SK-N-SH (cell line): ENCODE measurements at regions not wholly inside any gene's neighbourhood (a gene's known extent, or its start where the extent isn't known, plus 50 kb on each side); places are given as distances from the start of the nearest gene placed in this dataset.

ENCODE experiments used
- CTCF ChIA-PET: fragments of 300-600, 350-600 bp; formaldehyde crosslinking; extraction: SDS; loops from one replicate; lab custom pipeline; 2021; lab: Yijun Ruan, JAX
- POLR2A ChIA-PET: fragments of 350-600 bp; sonication (Branson Sonifier 250); formaldehyde crosslinking; extraction: SDS; loops from one replicate; lab custom pipeline; 2020; ENCODE audit warnings: antibody characterized with exemption, inconsistent platforms; lab: Yijun Ruan, JAX
- DNase-seq: peaks from one replicate; pipeline ENCODE4 v3.0.0; 2012
- H2AFZ ChIP-seq: fragments of 200-600 bp; sonication (generic); 2 replicates; pipeline ENCODE4 v1.8.1; 2016; ENCODE audit warnings: antibody characterized with exemption, mild to moderate bottlenecking, low read depth
- H3F3A ChIP-seq: fragments of 200-600 bp; sonication (generic); replicated peaks from 2 replicates; pipeline ENCODE3; 2016; ENCODE audit warnings: antibody characterized with exemption, mild to moderate bottlenecking; ENCODE audit not compliant: insufficient read depth
- H3K27ac ChIP-seq, 2 experiments: fragments of 200-500 bp in 1 of 2; fragments of 200-600 bp in 1 of 2; sonication (Bioruptor generic) in 1 of 2; sonication (generic), shearing (Covaris generic) in 1 of 2; 2 replicates each; pipeline versions ENCODE4 v1.5.1 to v1.6.1; 2014 to 2016; ENCODE audit warnings: low read depth in 2 of 2, inconsistent platforms in 1 of 2, low read length in 1 of 2, mild to moderate bottlenecking in 1 of 2, mixed read lengths in 1 of 2
- H3K27me3 ChIP-seq: fragments of 200-600 bp; sonication (generic), shearing (Covaris generic); 2 replicates; pipeline ENCODE4 v1.6.1; 2016; ENCODE audit warnings: mixed run types; ENCODE audit not compliant: insufficient read depth
- H3K36me3 ChIP-seq, 2 experiments: fragments of 200-500 bp in 1 of 2; fragments of 200-600 bp in 1 of 2; sonication (Bioruptor generic) in 1 of 2; sonication (generic) in 1 of 2; replicated peaks in 1 of 2; 2 replicates each; pipeline versions ENCODE3 to v1.5.1; 2014 to 2016; ENCODE audit warnings: low read length in 1 of 2, mild to moderate bottlenecking in 1 of 2; ENCODE audit not compliant: insufficient read depth in 2 of 2, control insufficient read depth in 1 of 2
- H3K4me1 ChIP-seq, 2 experiments: fragments of 200-500 bp in 1 of 2; fragments of 200-600 bp in 1 of 2; sonication (Bioruptor generic) in 1 of 2; sonication (generic), shearing (Covaris generic) in 1 of 2; 2 replicates each; pipeline versions ENCODE4 v1.5.1 to v1.6.1; 2014 to 2016; ENCODE audit warnings: low read depth in 1 of 2, low read length in 1 of 2, mixed run types in 1 of 2; ENCODE audit not compliant: insufficient read depth in 2 of 2, control insufficient read depth in 1 of 2
- H3K4me2 ChIP-seq: fragments of 200-600 bp; sonication (generic), shearing (Covaris generic); 2 replicates; pipeline ENCODE4 v1.6.1; 2017; ENCODE audit warnings: mixed run types
- H3K4me3 ChIP-seq, 2 experiments: fragments of 200-500 bp in 1 of 2; fragments of 200-600 bp in 1 of 2; sonication (Bioruptor generic) in 1 of 2; sonication (generic), shearing (Covaris generic) in 1 of 2; 2 replicates each; pipeline versions ENCODE4 v1.5.1 to v1.8.1; 2014 to 2016; ENCODE audit warnings: low read depth in 2 of 2, inconsistent platforms in 1 of 2, low read length in 1 of 2, mild to moderate bottlenecking in 1 of 2, mixed read lengths in 1 of 2, moderate library complexity in 1 of 2
- H3K79me2 ChIP-seq: fragments of 200-600 bp; sonication (generic); 2 replicates; pipeline ENCODE4 v1.8.1; 2017; ENCODE audit warnings: mild to moderate bottlenecking; ENCODE audit not compliant: insufficient read depth
- H3K9ac ChIP-seq: fragments of 200-600 bp; sonication (generic); 2 replicates; pipeline ENCODE4 v1.6.1; 2017; ENCODE audit warnings: mixed run types
- H3K9me2 ChIP-seq: fragments of 200-600 bp; sonication (generic); 2 replicates; pipeline ENCODE4 v1.6.1; 2017; ENCODE audit warnings: mixed run types
- H3K9me3 ChIP-seq: fragments of 200-600 bp; sonication (generic); 2 replicates; pipeline ENCODE4 v1.6.1; 2017; ENCODE audit warnings: mixed run types, mild to moderate bottlenecking, moderate library complexity
- H4K20me1 ChIP-seq: fragments of 200-600 bp; sonication (generic); 2 replicates; pipeline ENCODE4 v1.6.1; 2017; ENCODE audit warnings: mild to moderate bottlenecking, mixed run types; ENCODE audit not compliant: insufficient read depth
- CTCF ChIP-seq: fragments of 200-600 bp; sonication (generic); IDR thresholded peaks from 2 replicates; pipeline ENCODE4 v1.6.1; 2017; ENCODE audit warnings: antibody characterized with exemption, mild to moderate bottlenecking, moderate library complexity
- ELF1 ChIP-seq: IDR thresholded peaks from 2 replicates; pipeline ENCODE4 v1.4.0; 2012
- EP300 ChIP-seq, 2 experiments: IDR thresholded peaks; 2 replicates each; pipeline versions ENCODE4 v1.4.0 to v1.6.1; 2012; ENCODE audit warnings: borderline replicate concordance in 1 of 2, low read depth in 1 of 2, low read length in 1 of 2
- EZH2phosphoT487 ChIP-seq: fragments of 200-600 bp; sonication (generic); IDR thresholded peaks from 2 replicates; pipeline ENCODE4 v1.6.1; 2017; ENCODE audit warnings: low read depth, mixed run types, mild to moderate bottlenecking, antibody characterized with exemption, moderate library complexity, borderline replicate concordance
- FOSL2 ChIP-seq: IDR thresholded peaks from 2 replicates; pipeline ENCODE4 v1.4.0; 2012; ENCODE audit warnings: low read depth, mild to moderate bottlenecking, moderate library complexity, borderline replicate concordance
- FOXM1 ChIP-seq: IDR thresholded peaks from 2 replicates; pipeline ENCODE4 v1.4.0; 2012; ENCODE audit warnings: low read depth, mild to moderate bottlenecking
- GABPA ChIP-seq: IDR thresholded peaks from 2 replicates; pipeline ENCODE4 v1.4.0; 2012; ENCODE audit warnings: low read depth, mild to moderate bottlenecking
- IRF3 ChIP-seq: fragments of 150-350 bp; IDR thresholded peaks from 2 replicates; pipeline ENCODE4 v1.6.1; 2016; ENCODE audit warnings: mild to moderate bottlenecking, low read depth, low read length
- JUND ChIP-seq: IDR thresholded peaks from 2 replicates; pipeline ENCODE4 v1.4.0; 2012
- MEF2A ChIP-seq: IDR thresholded peaks from 2 replicates; pipeline ENCODE4 v1.4.0; 2012; ENCODE audit warnings: low read depth, borderline replicate concordance
- NFIC ChIP-seq: IDR thresholded peaks from 2 replicates; pipeline ENCODE4 v1.4.0; 2012; ENCODE audit warnings: borderline replicate concordance
- NRF1 ChIP-seq: IDR thresholded peaks from 2 replicates; pipeline ENCODE4 v1.6.1; 2012; ENCODE audit warnings: low read depth, mild to moderate bottlenecking, low read length
- POLR2AphosphoS5 ChIP-seq: IDR thresholded peaks from 2 replicates; pipeline ENCODE4 v1.6.1; 2012; ENCODE audit warnings: low read depth, low read length
- SIN3A ChIP-seq: IDR thresholded peaks from 2 replicates; pipeline ENCODE4 v1.6.1; 2012; ENCODE audit warnings: low read depth, mild to moderate bottlenecking, low read length, moderate library complexity, borderline replicate concordance
- SMC3 ChIP-seq: IDR thresholded peaks from 2 replicates; pipeline ENCODE4 v1.6.1; 2012; ENCODE audit warnings: low read depth, low read length, improper control_type of control experiment
- TAF1 ChIP-seq: IDR thresholded peaks from 2 replicates; pipeline ENCODE4 v1.6.1; 2012; ENCODE audit warnings: low read depth, mild to moderate bottlenecking, low read length, moderate library complexity, borderline replicate concordance
- TCF12 ChIP-seq: IDR thresholded peaks from 2 replicates; pipeline ENCODE4 v1.4.0; 2012
- YY1 ChIP-seq: IDR thresholded peaks from 2 replicates; pipeline ENCODE4 v1.4.0; 2012; ENCODE audit warnings: low read depth, mild to moderate bottlenecking
- WGBS: methylation state at CpG from one replicate; pipeline ENCODE4 v1.1.6; 2017; ENCODE audit warnings: low lambda C conversion rate; 5-methylcytosine and 5-hydroxymethylcytosine counted together
- small RNA-seq, 7 experiments: library from RNA; depleted of rRNA; stranded (forward); fragments of <200 nt; gene quantifications; one replicate each; pipeline ENCODE3, GENCODE V24; 2012
- TF ChIP-seq, protein P1 (sequence below): IDR thresholded peaks from 2 replicates; pipeline ENCODE4 v1.4.0; 2012; ENCODE audit warnings: low read depth, borderline replicate concordance
- TF ChIP-seq, protein P2 (sequence below): IDR thresholded peaks from 2 replicates; pipeline ENCODE4; 2012

DNA sequence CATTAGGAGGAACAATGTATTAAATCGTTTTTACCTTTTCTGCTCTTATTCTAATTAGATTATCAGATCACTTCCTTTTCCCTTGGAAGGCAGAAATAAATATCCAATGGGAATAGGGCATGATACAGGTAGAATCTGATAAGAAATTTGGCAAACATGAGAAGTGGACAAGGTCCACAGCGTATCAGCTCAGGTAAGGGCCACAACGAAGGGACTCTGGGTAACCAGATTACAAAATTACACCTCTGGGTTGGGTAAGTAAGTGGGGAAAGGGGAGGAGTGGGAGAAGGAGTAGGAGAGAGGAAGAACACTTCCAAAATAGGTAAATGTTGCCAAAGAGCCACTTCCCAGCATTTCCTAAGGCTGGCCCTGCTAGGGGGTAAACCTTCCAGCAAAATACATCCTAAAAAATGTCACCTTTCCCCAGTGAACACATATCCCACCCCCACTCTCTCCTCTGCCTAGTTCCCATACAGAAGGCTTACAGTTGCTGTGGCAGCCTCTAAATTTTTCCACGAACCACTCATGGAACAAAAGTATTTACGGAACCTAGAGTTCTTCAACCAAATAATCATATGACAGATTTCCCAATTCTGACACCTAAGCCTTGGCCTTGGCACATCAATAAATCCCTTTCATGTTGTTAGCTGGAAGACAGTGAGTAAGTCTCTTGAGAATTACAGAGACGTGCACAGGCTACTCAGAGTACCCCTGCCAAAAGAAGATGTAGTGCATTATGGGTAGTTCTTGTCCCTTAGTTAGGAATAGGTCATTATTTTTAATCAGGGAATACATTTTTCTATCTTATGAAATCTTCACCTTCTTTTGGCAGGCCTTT is 51.5 kb upstream of the DLX6 start:
- Histone ChIP-seq H4K20me1 (no peaks in the 10 kb centered on the region), H3K9ac (no peak overlapping the region), H3K27me3 (no peaks in the 10 kb centered on the region), H2AFZ (no peak overlapping the region), H3K36me3 (no peaks in the 10 kb centered on the region), H3K4me1 (peaks cover 0 to 3% of the 10 kb centered on the region in 2 experiments; a peak in 2 of 4 replicates), H3K9me2 (no peaks in the 10 kb centered on the region), H3K79me2 (no peaks in the 10 kb centered on the region), H3K27ac (no peak overlapping the region), H3K9me3 (no peaks in the 10 kb centered on the region), H3K4me3 (no peak overlapping the region), H3K4me2 (no peak overlapping the region), H3F3A (no peaks in the 10 kb centered on the region)
- POLR2A ChIA-PET: no interaction called here
- WGBS: 33% methylated on average over 6 of the region's 6 CpGs
- CTCF ChIA-PET: no interaction called here
- TF ChIP-seq, protein P1, sequence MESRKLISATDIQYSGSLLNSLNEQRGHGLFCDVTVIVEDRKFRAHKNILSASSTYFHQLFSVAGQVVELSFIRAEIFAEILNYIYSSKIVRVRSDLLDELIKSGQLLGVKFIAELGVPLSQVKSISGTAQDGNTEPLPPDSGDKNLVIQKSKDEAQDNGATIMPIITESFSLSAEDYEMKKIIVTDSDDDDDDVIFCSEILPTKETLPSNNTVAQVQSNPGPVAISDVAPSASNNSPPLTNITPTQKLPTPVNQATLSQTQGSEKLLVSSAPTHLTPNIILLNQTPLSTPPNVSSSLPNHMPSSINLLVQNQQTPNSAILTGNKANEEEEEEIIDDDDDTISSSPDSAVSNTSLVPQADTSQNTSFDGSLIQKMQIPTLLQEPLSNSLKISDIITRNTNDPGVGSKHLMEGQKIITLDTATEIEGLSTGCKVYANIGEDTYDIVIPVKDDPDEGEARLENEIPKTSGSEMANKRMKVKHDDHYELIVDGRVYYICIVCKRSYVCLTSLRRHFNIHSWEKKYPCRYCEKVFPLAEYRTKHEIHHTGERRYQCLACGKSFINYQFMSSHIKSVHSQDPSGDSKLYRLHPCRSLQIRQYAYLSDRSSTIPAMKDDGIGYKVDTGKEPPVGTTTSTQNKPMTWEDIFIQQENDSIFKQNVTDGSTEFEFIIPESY: no peak
- no peak for TF ChIP-seq IRF3
- TF ChIP-seq JUND: no peak
- TF ChIP-seq NRF1: no peak
- TF ChIP-seq MEF2A: no peak
- no peak for TF ChIP-seq POLR2AphosphoS5
- TF ChIP-seq SMC3: no peak
- no peak for TF ChIP-seq TAF1
- no peak for TF ChIP-seq TCF12
- TF ChIP-seq FOSL2: no peak
- TF ChIP-seq GABPA: no peak
- TF ChIP-seq, protein P2, sequence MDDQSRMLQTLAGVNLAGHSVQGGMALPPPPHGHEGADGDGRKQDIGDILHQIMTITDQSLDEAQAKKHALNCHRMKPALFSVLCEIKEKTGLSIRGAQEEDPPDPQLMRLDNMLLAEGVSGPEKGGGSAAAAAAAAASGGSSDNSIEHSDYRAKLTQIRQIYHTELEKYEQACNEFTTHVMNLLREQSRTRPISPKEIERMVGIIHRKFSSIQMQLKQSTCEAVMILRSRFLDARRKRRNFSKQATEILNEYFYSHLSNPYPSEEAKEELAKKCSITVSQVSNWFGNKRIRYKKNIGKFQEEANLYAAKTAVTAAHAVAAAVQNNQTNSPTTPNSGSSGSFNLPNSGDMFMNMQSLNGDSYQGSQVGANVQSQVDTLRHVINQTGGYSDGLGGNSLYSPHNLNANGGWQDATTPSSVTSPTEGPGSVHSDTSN: no peak
- TF ChIP-seq CTCF: no peak
- no peak for TF ChIP-seq EZH2phosphoT487
- no peak for TF ChIP-seq EP300 (IDR thresholded peaks at IDR 0.05; ENCODE audit: borderline replicate concordance in 1 of 2, low read depth in 1 of 2, low read length in 1 of 2)
- no peak for TF ChIP-seq ELF1
- TF ChIP-seq YY1: no peak
- no peak for TF ChIP-seq SIN3A
- TF ChIP-seq FOXM1: no peak
- no peak for TF ChIP-seq NFIC
- no peak for DNase-seq

Small RNAs in the stretch of these regions (small RNA-seq; reads per million reads assigned to genes)
- gene RN7SL252P: 0 reads per million in 7 experiments
